C4-2B (cell line): ENCODE measurements at regions not wholly inside any gene's neighbourhood (a gene's known extent, or its start where the extent isn't known, plus 50 kb on each side); places are given as distances from the start of the nearest gene placed in this dataset.
"Not testable (repeated sequence)": the region's sequence is repeated elsewhere in the genome, so short reads cannot be mapped to it uniquely, and the experiment has no call there.

ENCODE experiments used
- H3K27ac ChIP-seq: fragments of 450-650 bp; 2 replicates; pipeline ENCODE4 v1.5.1; 2017
- CTCF ChIP-seq: fragments of 450-650 bp; conservative IDR thresholded peaks from 2 replicates; pipeline ENCODE4 v1.5.1; 2017; ENCODE audit warnings: mild to moderate bottlenecking
- ZFX ChIP-seq: fragments of 450-650 bp; IDR thresholded peaks from 2 replicates; pipeline ENCODE4 v1.6.1; 2017

GRCh38 chr3:4907050-4907449 is 72.2 kb upstream of the BHLHE40 start:
- no peak for TF ChIP-seq CTCF
- H3K27ac ChIP-seq, result no peak overlapping the region

- TF ChIP-seq CTCF (no peak), ZFX (no peak)
- no peak overlapping the region for H3K27ac ChIP-seq
These were observed 71.4 kb upstream of the BHLHE40 start for GRCh38 chr3:4907643-4908432.

- H3K27ac ChIP-seq, result no peak overlapping the region
- TF ChIP-seq CTCF (no peak), ZFX (no peak)
These were observed 70.6 kb upstream of the BHLHE40 start for GRCh38 chr3:4908433-4909156.

- H3K27ac ChIP-seq, result no peak overlapping the region
- TF ChIP-seq CTCF (no peak), ZFX (no peak)
These were observed 64.8 kb upstream of the BHLHE40 start for GRCh38 chr3:4914464-4914863.

GRCh38 chr3:4921589-4921988 is 57.6 kb upstream of the BHLHE40 start:
- H3K27ac ChIP-seq, result not testable (repeated sequence)

- TF ChIP-seq CTCF, result no peak
- no peak for TF ChIP-seq ZFX
- no peak overlapping the region for H3K27ac ChIP-seq
These were observed 52.3 kb upstream of the BHLHE40 start for GRCh38 chr3:4926892-4927291.

GRCh38 chr3:4928277-4928789 is 50.9 kb upstream of the BHLHE40 start:
- no peak overlapping the region for H3K27ac ChIP-seq
- TF ChIP-seq CTCF (no peak), ZFX (no peak)
